H9 (cell line): ENCODE measurements at regions not wholly inside any gene's neighbourhood (a gene's known extent, or its start where the extent isn't known, plus 50 kb on each side); places are given as distances from the start of the nearest gene placed in this dataset.

Experiments used
- DNase-seq: peaks from one replicate; pipeline ENCODE4 v3.0.0-alpha.2; 2017
- H2AFZ ChIP-seq: one replicate; pipeline ENCODE4 v1.6.1; 2013; ENCODE audit warnings: mild to moderate bottlenecking, low read length, control low read depth, moderate library complexity
- H2AK5ac ChIP-seq: 2 replicates; pipeline ENCODE4 v1.6.1; 2013; ENCODE audit warnings: low read length, control low read depth, mixed read lengths; ENCODE audit not compliant: insufficient read length
- H2BK120ac ChIP-seq: one replicate; pipeline ENCODE4 v1.6.1; 2013; ENCODE audit warnings: low read depth, mild to moderate bottlenecking, low read length, control low read depth, inconsistent platforms; ENCODE audit not compliant: poor library complexity, severe bottlenecking
- H2BK12ac ChIP-seq: 2 replicates; pipeline ENCODE4 v1.6.1; 2013; ENCODE audit warnings: low read length, control low read depth, mixed read lengths, low read depth; ENCODE audit not compliant: insufficient read length
- H2BK15ac ChIP-seq: 2 replicates; pipeline ENCODE4 v1.6.1; 2013; ENCODE audit warnings: low read depth, low read length, control low read depth
- H2BK20ac ChIP-seq: one replicate; pipeline ENCODE4 v1.6.1; 2013; ENCODE audit warnings: low read depth, mild to moderate bottlenecking, low read length, control low read depth, inconsistent platforms; ENCODE audit not compliant: poor library complexity, severe bottlenecking
- H2BK5ac ChIP-seq: 2 replicates; pipeline ENCODE4 v1.6.1; 2013; ENCODE audit warnings: low read length, control low read depth, mixed read lengths; ENCODE audit not compliant: insufficient read length
- H3K14ac ChIP-seq: 2 replicates; pipeline ENCODE4 v1.6.1; 2013; ENCODE audit warnings: low read length, control low read depth; ENCODE audit not compliant: insufficient read depth
- H3K18ac ChIP-seq: 2 replicates; pipeline ENCODE4 v1.6.1; 2013; ENCODE audit warnings: low read depth, mild to moderate bottlenecking, mixed read lengths, low read length, control low read depth; ENCODE audit not compliant: insufficient read length
- H3K23ac ChIP-seq: 2 replicates; pipeline ENCODE4 v1.6.1; 2013; ENCODE audit warnings: low read length, control low read depth, mixed read lengths, low read depth; ENCODE audit not compliant: insufficient read length
- H3K23me2 ChIP-seq: 2 replicates; pipeline ENCODE4 v1.6.1; 2013; ENCODE audit warnings: low read depth, mild to moderate bottlenecking, mixed read lengths, low read length, control low read depth; ENCODE audit not compliant: insufficient read length, poor library complexity, severe bottlenecking
- H3K27ac ChIP-seq: 2 replicates; pipeline ENCODE4 v1.5.1; 2013; ENCODE audit warnings: low read length, control low read depth, mixed read lengths, low read depth; ENCODE audit not compliant: insufficient read length
- H3K27me3 ChIP-seq: 2 replicates; pipeline ENCODE4 v1.6.1; 2013; ENCODE audit warnings: low read length, control low read depth, inconsistent platforms; ENCODE audit not compliant: insufficient read depth
- H3K4ac ChIP-seq: 2 replicates; pipeline ENCODE4 v1.6.1; 2013; ENCODE audit warnings: low read depth, mild to moderate bottlenecking, control low read depth, inconsistent platforms, low read length, moderate library complexity
- H3K4me1 ChIP-seq: 2 replicates; pipeline ENCODE4 v1.6.1; 2013; ENCODE audit warnings: low read length, control low read depth, inconsistent platforms; ENCODE audit not compliant: insufficient read depth
- H3K4me2 ChIP-seq: 2 replicates; pipeline ENCODE4 v1.6.1; 2013; ENCODE audit warnings: low read length, control low read depth, mixed read lengths; ENCODE audit not compliant: insufficient read length, insufficient read depth
- H3K56ac ChIP-seq: 2 replicates; pipeline ENCODE4 v1.6.1; 2013; ENCODE audit warnings: low read depth, mild to moderate bottlenecking, mixed read lengths, low read length, control low read depth; ENCODE audit not compliant: insufficient read length
- H3K79me1 ChIP-seq: 2 replicates; pipeline ENCODE4 v1.6.1; 2013; ENCODE audit warnings: low read depth, mild to moderate bottlenecking, moderate library complexity, low read length, control low read depth, inconsistent platforms; ENCODE audit not compliant: insufficient read depth, poor library complexity, severe bottlenecking
- H3K79me2 ChIP-seq: 2 replicates; pipeline ENCODE4 v1.6.1; 2013; ENCODE audit warnings: low read length, control low read depth, inconsistent platforms; ENCODE audit not compliant: insufficient read depth
- H3K9ac ChIP-seq: 2 replicates; pipeline ENCODE4 v1.6.1; 2013; ENCODE audit warnings: low read length, control low read depth, mixed read lengths; ENCODE audit not compliant: insufficient read length; ENCODE audit errors: extremely low read depth
- H3K9me3 ChIP-seq: one replicate; pipeline ENCODE4 v1.6.1; 2013; ENCODE audit warnings: low read depth, low read length, inconsistent platforms; ENCODE audit not compliant: control insufficient read depth
- H3T11ph ChIP-seq: one replicate; pipeline ENCODE4 v1.6.1; 2013; ENCODE audit warnings: mild to moderate bottlenecking, low read length, control low read depth, inconsistent platforms
- H4K20me1 ChIP-seq: one replicate; pipeline ENCODE4 v1.6.1; 2013; ENCODE audit not compliant: control insufficient read depth, insufficient read length, insufficient read depth
- H4K5ac ChIP-seq: 2 replicates; pipeline ENCODE4 v1.6.1; 2013; ENCODE audit warnings: low read depth, mild to moderate bottlenecking, mixed read lengths, low read length, control low read depth; ENCODE audit not compliant: insufficient read length
- H4K8ac ChIP-seq: replicated peaks from 2 replicates; pipeline ENCODE4 v1.6.1; 2013; ENCODE audit warnings: low read length, control low read depth, mixed read lengths, low read depth; ENCODE audit not compliant: insufficient read length
- H4K91ac ChIP-seq: 2 replicates; pipeline ENCODE4 v1.6.1; 2013; ENCODE audit warnings: low read depth, mild to moderate bottlenecking, moderate library complexity, mixed read lengths, low read length, control low read depth; ENCODE audit not compliant: insufficient read length
- H3K27ac Mint-ChIP-seq, 3 experiments: 2 replicates in 2 of 3; 3 replicates in 1 of 3; pipeline ENCODE4 v1.8.0; 2020 to 2021; ENCODE audit warnings: mixed read lengths in 3 of 3, mild to moderate bottlenecking in 1 of 3, moderate library complexity in 1 of 3
- H3K27me3 Mint-ChIP-seq: 2 replicates; pipeline ENCODE4 v1.8.0; 2021; ENCODE audit warnings: low read depth, mild to moderate bottlenecking, moderate library complexity, mixed read lengths
- H3K36me3 Mint-ChIP-seq, 3 experiments: 2 replicates in 2 of 3; 3 replicates in 1 of 3; pipeline ENCODE4 v1.8.0; 2020 to 2021; ENCODE audit warnings: low read depth in 3 of 3, mixed read lengths in 3 of 3; ENCODE audit not compliant: insufficient read depth in 1 of 3
- H3K4me1 Mint-ChIP-seq, 2 experiments: 2 replicates each; pipeline ENCODE4 v1.8.0; 2020; ENCODE audit warnings: mixed read lengths in 2 of 2
- H3K4me3 Mint-ChIP-seq, 2 experiments: 2 replicates in 1 of 2; 3 replicates in 1 of 2; pipeline ENCODE4 v1.8.0; 2020 to 2021; ENCODE audit warnings: mild to moderate bottlenecking in 2 of 2, mixed read lengths in 2 of 2, moderate library complexity in 1 of 2
- H3K9me3 Mint-ChIP-seq, 2 experiments: 2 replicates in 1 of 2; 3 replicates in 1 of 2; pipeline ENCODE4 v1.8.0; 2020; ENCODE audit warnings: mild to moderate bottlenecking in 2 of 2, mixed read lengths in 2 of 2, moderate library complexity in 1 of 2
- WGBS: extraction: QIAGEN DNeasy Blood & Tissue Kit; methylation state at CpG from one replicate; pipeline ENCODE4 v1.1.7; 2013; ENCODE audit warnings: missing lambda C conversion rate, low lambda C conversion rate, mixed read lengths; ENCODE audit not compliant: insufficient read length; ENCODE audit errors: extremely low coverage; 5-methylcytosine and 5-hydroxymethylcytosine counted together
- TF ChIP-seq, protein P1 (sequence below): fragments of 200-600 bp; sonication (generic); conservative IDR thresholded peaks from 3 replicates; pipeline ENCODE4 v1.8.0; 2021; ENCODE audit warnings: antibody characterized with exemption, mild to moderate bottlenecking

DNA sequence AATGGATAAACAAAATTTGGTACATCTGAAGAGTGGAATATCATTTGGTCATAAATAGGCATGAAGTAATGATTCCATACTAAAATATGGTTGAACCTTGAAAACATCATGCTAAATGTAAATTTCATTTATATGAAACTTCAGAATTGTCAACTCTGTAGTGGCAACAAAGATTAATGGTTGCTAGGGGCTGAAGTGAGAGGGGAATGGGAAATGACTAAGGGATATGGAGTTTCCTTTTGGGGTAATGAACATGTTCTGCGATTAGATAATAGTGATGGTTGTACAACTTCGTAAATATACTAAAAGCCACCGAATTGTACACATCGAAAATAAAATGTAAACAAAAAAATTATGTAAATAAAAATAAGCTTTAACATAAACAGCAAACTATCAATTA, 384.1 kb upstream of the STEAP1 start:
- Histone ChIP-seq H3K4me1 (no peaks in the 10 kb centered on the region), H3K18ac (no peak overlapping the region), H3K9ac (no peak overlapping the region), H3K9me3 (no peaks in the 10 kb centered on the region), H4K5ac (no peak overlapping the region), H3T11ph (no peak overlapping the region), H3K56ac (no peak overlapping the region), H2BK12ac (no peak overlapping the region), H2BK120ac (no peak overlapping the region), H3K23ac (no peak overlapping the region), H2BK15ac (no peak overlapping the region), H3K79me1 (no peaks in the 10 kb centered on the region), H3K14ac (no peak overlapping the region), H2AK5ac (no peak overlapping the region), H3K79me2 (no peaks in the 10 kb centered on the region), H4K8ac (no peak overlapping the region), H2BK20ac (no peak overlapping the region), H3K27me3 (no peaks in the 10 kb centered on the region), H3K4me2 (no peak overlapping the region), H4K91ac (no peak overlapping the region), H3K23me2 (no peaks in the 10 kb centered on the region), H3K4ac (no peak overlapping the region), H2AFZ (no peak overlapping the region), H4K20me1 (no peaks in the 10 kb centered on the region), H3K27ac (no peak overlapping the region), H2BK5ac (no peak overlapping the region)
- H3K27ac Mint-ChIP-seq: no peak overlapping the region
- no peaks in the 10 kb centered on the region for H3K36me3 Mint-ChIP-seq
- no peak overlapping the region for H3K4me3 Mint-ChIP-seq
- no peak for DNase-seq
- WGBS: no CpG with 5 or more reads among the region's 4 CpGs
- no peaks in the 10 kb centered on the region for H3K4me1 Mint-ChIP-seq
- TF ChIP-seq, protein P1, sequence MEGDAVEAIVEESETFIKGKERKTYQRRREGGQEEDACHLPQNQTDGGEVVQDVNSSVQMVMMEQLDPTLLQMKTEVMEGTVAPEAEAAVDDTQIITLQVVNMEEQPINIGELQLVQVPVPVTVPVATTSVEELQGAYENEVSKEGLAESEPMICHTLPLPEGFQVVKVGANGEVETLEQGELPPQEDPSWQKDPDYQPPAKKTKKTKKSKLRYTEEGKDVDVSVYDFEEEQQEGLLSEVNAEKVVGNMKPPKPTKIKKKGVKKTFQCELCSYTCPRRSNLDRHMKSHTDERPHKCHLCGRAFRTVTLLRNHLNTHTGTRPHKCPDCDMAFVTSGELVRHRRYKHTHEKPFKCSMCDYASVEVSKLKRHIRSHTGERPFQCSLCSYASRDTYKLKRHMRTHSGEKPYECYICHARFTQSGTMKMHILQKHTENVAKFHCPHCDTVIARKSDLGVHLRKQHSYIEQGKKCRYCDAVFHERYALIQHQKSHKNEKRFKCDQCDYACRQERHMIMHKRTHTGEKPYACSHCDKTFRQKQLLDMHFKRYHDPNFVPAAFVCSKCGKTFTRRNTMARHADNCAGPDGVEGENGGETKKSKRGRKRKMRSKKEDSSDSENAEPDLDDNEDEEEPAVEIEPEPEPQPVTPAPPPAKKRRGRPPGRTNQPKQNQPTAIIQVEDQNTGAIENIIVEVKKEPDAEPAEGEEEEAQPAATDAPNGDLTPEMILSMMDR: no peak
- H3K27me3 Mint-ChIP-seq: no peaks in the 10 kb centered on the region
- H3K9me3 Mint-ChIP-seq: peaks cover 0 to 3% of the 10 kb centered on the region in 2 experiments; a peak in 1 of 5 replicates
